ACHN (cell line): ENCODE measurements at regions not wholly inside any gene's neighbourhood (a gene's known extent, or its start where the extent isn't known, plus 50 kb on each side); places are given as distances from the start of the nearest gene placed in this dataset.

ENCODE experiments used
- DNase-seq: peaks from one replicate; pipeline ENCODE4 v3.0.0-alpha.2; 2015
- in situ Hi-C: cut with HindIII; loops from 2 replicates; pipeline ENCODE4 v1.10.0; 2017; ENCODE audit warnings: low sequenced_read_pairs, low pct_ligation_motif_present, low pct_unique_long_range_greater_than_20kb

GRCh38 chr16:62177351-62178203 is 141.3 kb upstream of the CDH8 start:
- no peak for DNase-seq
- in situ Hi-C loops, result no loop called here

GRCh38 chr16:62170642-62171041 is 134.4 kb upstream of the CDH8 start:
- in situ Hi-C loops, result no loop called here

GRCh38 chr16:62167551-62167950 is 131.3 kb upstream of the CDH8 start:
- in situ Hi-C loops, result no loop called here
- DNase-seq, result no peak

More at GRCh38 chr16:62170642-62171041, 134.4 kb upstream of the CDH8 start:
- DNase-seq, result no peak

- in situ Hi-C loops, result no loop called here
- no peak for DNase-seq
Observed at GRCh38 chr16:62157544-62157943, 121.3 kb upstream of the CDH8 start.

- no peak for DNase-seq
- in situ Hi-C loops, result no loop called here
Observed at GRCh38 chr16:62156971-62157370, 120.7 kb upstream of the CDH8 start.

- no peak for DNase-seq
- in situ Hi-C loops, result no loop called here
Observed at GRCh38 chr16:62149631-62150030, 113.4 kb upstream of the CDH8 start.

GRCh38 chr16:62137996-62138395 is 101.8 kb upstream of the CDH8 start:
- no peak for DNase-seq
- in situ Hi-C loops, result no loop called here

- in situ Hi-C loops, result no loop called here
- peak; percentile 96 for DNase-seq
Observed at GRCh38 chr16:62135911-62136310, 99.7 kb upstream of the CDH8 start.

- in situ Hi-C loops, result no loop called here
- DNase-seq, result no peak
Observed at GRCh38 chr16:62135446-62135845, 99.2 kb upstream of the CDH8 start.

GRCh38 chr16:62130101-62130500 is 93.9 kb upstream of the CDH8 start:
- in situ Hi-C loops, result no loop called here

GRCh38 chr16:62105244-62105643 is 69.0 kb upstream of the CDH8 start:
- DNase-seq, result no peak
- in situ Hi-C loops, result no loop called here

More at GRCh38 chr16:62130101-62130500, 93.9 kb upstream of the CDH8 start:
- peak; percentile 42 for DNase-seq

GRCh38 chr16:62102588-62102987 is 66.3 kb upstream of the CDH8 start:
- no peak for DNase-seq
- in situ Hi-C loops, result no loop called here

- DNase-seq, result no peak
- in situ Hi-C loops, result no loop called here
Observed at GRCh38 chr16:62100651-62101050, 64.4 kb upstream of the CDH8 start.

- no peak for DNase-seq
- in situ Hi-C loops, result no loop called here
Observed at GRCh38 chr16:62089715-62090114, 53.5 kb upstream of the CDH8 start.

- DNase-seq, result no peak
- in situ Hi-C loops, result no loop called here
Observed at GRCh38 chr16:62088731-62089410, 52.6 kb upstream of the CDH8 start.
